ENCODE measurements at regions not wholly inside any gene's neighbourhood (a gene's known extent, or its start where the extent isn't known, plus 50 kb on each side); places are given as distances from the start of the nearest gene placed in this dataset.

- TF ChIP-seq MXI1 (IDR thresholded peaks at IDR 0.05; ENCODE audit: low read depth, low read length) (no peak), TSHZ1 (CRISPR knock-in tag; IDR thresholded peaks at IDR 0.05) (no peak), POLR2AphosphoS5 (IDR thresholded peaks at IDR 0.05; ENCODE audit: control insufficient read depth, insufficient read depth, low read depth, low read length) (no peak), ARNT (IDR thresholded peaks at IDR 0.05) (no peak), NFIX (CRISPR knock-in tag; IDR thresholded peaks at IDR 0.05; ENCODE audit: low read depth) (no peak), SMARCA5 (IDR thresholded peaks at IDR 0.05) (no peak)
These were observed 575.5 kb downstream of the SOX6 start for GRCh38 chr11:15780837-15781236.
